GM12878 (cell line): ENCODE measurements at regions not wholly inside any gene's neighbourhood (a gene's known extent, or its start where the extent isn't known, plus 50 kb on each side); places are given as distances from the start of the nearest gene placed in this dataset.

ENCODE experiments used
- ATAC-seq: fragments of 200-7000 bp; cut with Tn5 transposase; 3 replicates; pipeline ENCODE4 v1.9.1; 2020; ENCODE audit warnings: mild to moderate bottlenecking, moderate library complexity
- BruUV-seq: library from RNA; stranded (reverse); fragments of 400-500 nt; replicated peaks from 2 replicates; lab custom pipeline; 2021; lab: Mats Ljungman, UMichigan
- CTCF ChIA-PET: fragments of 300-600 bp; sonication (Branson Sonifier 250); formaldehyde crosslinking; extraction: SDS; loops from one replicate; lab custom pipeline; 2021; ENCODE audit warnings: inconsistent platforms; lab: Yijun Ruan, JAX
- POLR2A ChIA-PET: fragments of 350-600 bp; formaldehyde crosslinking; extraction: SDS; loops from one replicate; lab custom pipeline; 2021; ENCODE audit warnings: inconsistent platforms; lab: Charles Lee
- RAD21 ChIA-PET: fragments of 300-600 bp; sonication (Branson Sonifier 250); formaldehyde crosslinking; loops from one replicate; lab custom pipeline; 2023; ENCODE audit warnings: antibody characterized with exemption; ENCODE audit not compliant: unreplicated experiment; lab: Charles Lee
- SMC1A ChIA-PET: fragments of 300-600 bp; sonication (Branson Sonifier 250); formaldehyde crosslinking; loops from one replicate; lab custom pipeline; 2023; ENCODE audit not compliant: unreplicated experiment, uncharacterized antibody; lab: Charles Lee
- DNase-seq: peaks from one replicate; pipeline ENCODE4 v3.0.0-alpha.2; 2011; ENCODE audit warnings: low read depth, low spot score
- FAIRE-seq: peaks from 3 replicates; lab custom pipeline; 2011; peaks lifted over from hg19 to GRCh38; lab: Jason Lieb, UNC
- H2AFZ ChIP-seq: 2 replicates; pipeline ENCODE4 v1.6.0; 2011; ENCODE audit warnings: low read depth, low read length, control low read depth; ENCODE audit not compliant: control insufficient read depth
- H3K27ac ChIP-seq: 2 replicates; pipeline ENCODE4 v1.5.1; 2011; ENCODE audit warnings: control low read depth; ENCODE audit not compliant: control insufficient read depth, insufficient read depth
- H3K27me3 ChIP-seq, 2 experiments: replicated peaks in 1 of 2; 2 replicates each; pipeline versions ENCODE4 v1.6.0 to v1.6.1; 2011; ENCODE audit warnings: low read length in 1 of 2; ENCODE audit not compliant: control insufficient read depth in 2 of 2, insufficient read depth in 2 of 2
- H3K36me3 ChIP-seq, 2 experiments: 2 replicates each; pipeline ENCODE4 v1.5.1; 2011; ENCODE audit warnings: low read length in 1 of 2; ENCODE audit not compliant: control insufficient read depth in 2 of 2, insufficient read depth in 2 of 2
- H3K4me1 ChIP-seq: 2 replicates; pipeline ENCODE4 v1.6.1; 2011; ENCODE audit warnings: mild to moderate bottlenecking, low read length, moderate library complexity, mixed read lengths; ENCODE audit not compliant: control insufficient read depth, insufficient read depth
- H3K4me2 ChIP-seq: 2 replicates; pipeline ENCODE4 v1.6.0; 2011; ENCODE audit warnings: control low read depth; ENCODE audit not compliant: control insufficient read depth, insufficient read depth
- H3K4me3 ChIP-seq: fragments of 200-600 bp; sonication (generic); 2 replicates; pipeline ENCODE4 v1.5.1; 2016
- H3K79me2 ChIP-seq: 2 replicates; pipeline ENCODE4 v1.6.0; 2011; ENCODE audit warnings: low read length; ENCODE audit not compliant: control insufficient read depth, insufficient read depth
- H3K9ac ChIP-seq: 2 replicates; pipeline ENCODE4 v1.8.0; 2011; ENCODE audit warnings: low read length, control low read depth, mixed read lengths; ENCODE audit not compliant: control insufficient read depth, insufficient read depth
- H3K9me3 ChIP-seq: replicated peaks from 3 replicates; pipeline ENCODE4 v1.5.1; 2011; ENCODE audit warnings: mild to moderate bottlenecking, low read length; ENCODE audit not compliant: control insufficient read depth, insufficient read depth
- H4K20me1 ChIP-seq: 2 replicates; pipeline ENCODE4 v1.6.0; 2011; ENCODE audit not compliant: control insufficient read depth, insufficient read depth
- CBFB ChIP-seq: IDR thresholded peaks from 2 replicates; pipeline ENCODE4 v1.6.1; 2016; ENCODE audit warnings: antibody characterized with exemption, low read depth
- CEBPB ChIP-seq, 2 experiments: fragments of 150-350 bp in 1 of 2; IDR thresholded peaks; 2 replicates each; pipeline ENCODE4 v1.6.1; 2012 to 2014; ENCODE audit warnings: low read depth in 2 of 2, low read length in 2 of 2, borderline replicate concordance in 1 of 2, inconsistent platforms in 1 of 2
- RUNX3 ChIP-seq: IDR thresholded peaks from 2 replicates; pipeline ENCODE4 v1.6.1; 2012; ENCODE audit warnings: low read length, inconsistent platforms
- STAT3 ChIP-seq: IDR thresholded peaks from 2 replicates; pipeline ENCODE4 v1.6.1; 2011; ENCODE audit warnings: low read depth, low read length, improper control_type of control experiment
- WGBS: methylation state at CpG from one replicate; pipeline ENCODE4 v1.1.6; 2016; ENCODE audit warnings: low lambda C conversion rate; ENCODE audit not compliant: insufficient replicate concordance, insufficient coverage; ENCODE audit errors: missing lambda C conversion rate; 5-methylcytosine and 5-hydroxymethylcytosine counted together
- in situ Hi-C: fragments of 300-500 bp; cut with MboI; formaldehyde crosslinking; loops from 9 replicates; pipeline ENCODE4 v1.14.3; 2018; ENCODE audit warnings: mixed read lengths
- intact Hi-C: fragments of 100-400 bp; cut with micrococcal nuclease; formaldehyde crosslinking; loops from one replicate; pipeline ENCODE4 v1.14.2; 2022; ENCODE audit not compliant: unreplicated experiment
- TF ChIP-seq, protein P1 (sequence below): IDR thresholded peaks from 2 replicates; pipeline ENCODE4 v1.6.1; 2011; ENCODE audit warnings: borderline replicate concordance, low read depth, mild to moderate bottlenecking, moderate library complexity, mixed read lengths, low read length; ENCODE audit not compliant: insufficient read depth; ENCODE audit errors: extremely low read length
- TF ChIP-seq, protein P2 (sequence below): fragments of 150-350 bp; IDR thresholded peaks from 2 replicates; pipeline ENCODE4 v1.6.1; 2014; ENCODE audit warnings: mild to moderate bottlenecking, low read depth, low read length

DNA sequence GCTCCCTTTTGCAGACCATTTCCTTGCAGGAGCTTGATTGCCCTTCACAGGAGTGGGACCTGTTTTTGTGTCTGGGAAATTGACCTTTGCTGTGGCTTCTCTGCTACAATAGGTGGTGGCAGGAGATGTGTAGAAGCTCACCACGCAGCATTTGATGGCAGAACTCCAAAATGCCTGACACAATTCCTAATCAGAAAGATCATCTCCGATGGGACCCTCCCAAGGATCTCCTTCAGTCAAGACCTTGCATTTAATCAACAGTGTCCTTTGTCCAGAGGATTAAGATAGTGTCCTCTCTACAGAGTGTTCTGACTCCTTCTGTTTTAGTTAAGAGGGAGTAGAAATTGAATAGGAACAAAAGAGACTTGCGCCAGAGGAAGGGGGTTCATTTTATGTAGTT lies 83.6 kb upstream of the DDHD1 start:
- ChIA-PET CTCF (interaction anchor here (0.5 to 1.4 kb wide), 4 partner anchors 10 to 69 kb away, joined by 3 read pairs; no protein-coding TSS in a partner anchor), POLR2A (no interaction called here)
- 49% methylated on average over 3 of the region's 3 CpGs for WGBS

More for the DNA sequence above, 83.6 kb upstream of the DDHD1 start:
- Histone ChIP-seq H3K79me2 (no peaks in the 10 kb centered on the region), H3K4me2 (no peak overlapping the region), H3K4me1 (no peaks in the 10 kb centered on the region), H3K36me3 (no peaks in the 10 kb centered on the region), H2AFZ (no peak overlapping the region), H4K20me1 (no peaks in the 10 kb centered on the region), H3K9me3 (no peaks in the 10 kb centered on the region), H3K27me3 (no peaks in the 10 kb centered on the region), H3K27ac (no peak overlapping the region), H3K9ac (no peak overlapping the region), H3K4me3 (no peak overlapping the region)
- DNase-seq = no peak
- TF ChIP-seq, protein P1, sequence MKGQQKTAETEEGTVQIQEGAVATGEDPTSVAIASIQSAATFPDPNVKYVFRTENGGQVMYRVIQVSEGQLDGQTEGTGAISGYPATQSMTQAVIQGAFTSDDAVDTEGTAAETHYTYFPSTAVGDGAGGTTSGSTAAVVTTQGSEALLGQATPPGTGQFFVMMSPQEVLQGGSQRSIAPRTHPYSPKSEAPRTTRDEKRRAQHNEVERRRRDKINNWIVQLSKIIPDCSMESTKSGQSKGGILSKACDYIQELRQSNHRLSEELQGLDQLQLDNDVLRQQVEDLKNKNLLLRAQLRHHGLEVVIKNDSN = no peak
- TF ChIP-seq, protein P2, sequence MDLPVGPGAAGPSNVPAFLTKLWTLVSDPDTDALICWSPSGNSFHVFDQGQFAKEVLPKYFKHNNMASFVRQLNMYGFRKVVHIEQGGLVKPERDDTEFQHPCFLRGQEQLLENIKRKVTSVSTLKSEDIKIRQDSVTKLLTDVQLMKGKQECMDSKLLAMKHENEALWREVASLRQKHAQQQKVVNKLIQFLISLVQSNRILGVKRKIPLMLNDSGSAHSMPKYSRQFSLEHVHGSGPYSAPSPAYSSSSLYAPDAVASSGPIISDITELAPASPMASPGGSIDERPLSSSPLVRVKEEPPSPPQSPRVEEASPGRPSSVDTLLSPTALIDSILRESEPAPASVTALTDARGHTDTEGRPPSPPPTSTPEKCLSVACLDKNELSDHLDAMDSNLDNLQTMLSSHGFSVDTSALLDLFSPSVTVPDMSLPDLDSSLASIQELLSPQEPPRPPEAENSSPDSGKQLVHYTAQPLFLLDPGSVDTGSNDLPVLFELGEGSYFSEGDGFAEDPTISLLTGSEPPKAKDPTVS = no peak
- TF ChIP-seq CEBPB (IDR thresholded peaks at IDR 0.05; ENCODE audit: borderline replicate concordance in 1 of 2, low read depth in 2 of 2, low read length in 2 of 2) = no peak
- TF ChIP-seq RUNX3 = no peak
- TF ChIP-seq STAT3 = no peak
- no peak for TF ChIP-seq CBFB
- in situ Hi-C loops (no loop called here), intact Hi-C loops (no loop called here)
- no TSS peak for BruUV-seq
- no peak for ATAC-seq
- ChIA-PET SMC1A (interaction anchor here (0.5 to 1.0 kb wide), 3 partner anchors 10 to 331 kb away, joined by 3 to 5 read pairs (median 4); no protein-coding TSS in a partner anchor), RAD21 (interaction anchor here (0.6 kb wide), 1 partner anchor 91 kb away, joined by 4 read pairs; no protein-coding TSS in a partner anchor)
- no peak for FAIRE-seq
